ENCODE measurements at regions not wholly inside any gene's neighbourhood (a gene's known extent, or its start where the extent isn't known, plus 50 kb on each side); places are given as distances from the start of the nearest gene placed in this dataset.

GRCh38 chr11:45560155-45560912 lies 105.1 kb downstream of the CHST1 start:
- H3K27me3 ChIP-seq (ENCODE audit: insufficient read depth, low read length, poor library complexity, severe bottlenecking) = no peaks in the 10 kb centered on the region
- H4K20me1 ChIP-seq (ENCODE audit: insufficient read depth, low read length, poor library complexity, severe bottlenecking) = no peaks in the 10 kb centered on the region
- no peaks in the 10 kb centered on the region for H3K9me2 ChIP-seq (replicated peaks; ENCODE audit: low read depth, low read length)
- no peaks in the 10 kb centered on the region for H3F3A ChIP-seq (ENCODE audit: low read depth)
- H2AFZ ChIP-seq (ENCODE audit: low read length) = no peak overlapping the region
- H3K9ac ChIP-seq (ENCODE audit: low read depth, low read length, poor library complexity, severe bottlenecking) = no peak overlapping the region
- H3K4me1 ChIP-seq (ENCODE audit: insufficient read depth, low read length, poor library complexity, severe bottlenecking) = no peaks in the 10 kb centered on the region
- no peaks in the 10 kb centered on the region for H3K79me2 ChIP-seq (ENCODE audit: insufficient read depth, low read length)
- TF ChIP-seq, protein P1, sequence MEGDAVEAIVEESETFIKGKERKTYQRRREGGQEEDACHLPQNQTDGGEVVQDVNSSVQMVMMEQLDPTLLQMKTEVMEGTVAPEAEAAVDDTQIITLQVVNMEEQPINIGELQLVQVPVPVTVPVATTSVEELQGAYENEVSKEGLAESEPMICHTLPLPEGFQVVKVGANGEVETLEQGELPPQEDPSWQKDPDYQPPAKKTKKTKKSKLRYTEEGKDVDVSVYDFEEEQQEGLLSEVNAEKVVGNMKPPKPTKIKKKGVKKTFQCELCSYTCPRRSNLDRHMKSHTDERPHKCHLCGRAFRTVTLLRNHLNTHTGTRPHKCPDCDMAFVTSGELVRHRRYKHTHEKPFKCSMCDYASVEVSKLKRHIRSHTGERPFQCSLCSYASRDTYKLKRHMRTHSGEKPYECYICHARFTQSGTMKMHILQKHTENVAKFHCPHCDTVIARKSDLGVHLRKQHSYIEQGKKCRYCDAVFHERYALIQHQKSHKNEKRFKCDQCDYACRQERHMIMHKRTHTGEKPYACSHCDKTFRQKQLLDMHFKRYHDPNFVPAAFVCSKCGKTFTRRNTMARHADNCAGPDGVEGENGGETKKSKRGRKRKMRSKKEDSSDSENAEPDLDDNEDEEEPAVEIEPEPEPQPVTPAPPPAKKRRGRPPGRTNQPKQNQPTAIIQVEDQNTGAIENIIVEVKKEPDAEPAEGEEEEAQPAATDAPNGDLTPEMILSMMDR (conservative IDR thresholded peaks at IDR 0.05; ENCODE audit: low read length) = no peak
- no peak for TF ChIP-seq EZH2phosphoT487 (IDR thresholded peaks at IDR 0.05; ENCODE audit: borderline replicate concordance)
- no peak overlapping the region for H3K4me2 ChIP-seq (ENCODE audit: low read depth, low read length, poor library complexity, severe bottlenecking)
- no peak overlapping the region for H3K4me3 ChIP-seq (ENCODE audit: low read length, poor library complexity, severe bottlenecking)
- H3K36me3 ChIP-seq (ENCODE audit: insufficient read depth, low read length) = no peaks in the 10 kb centered on the region
- H3K9me3 ChIP-seq (ENCODE audit: insufficient read depth, low read depth, low read length) = no peaks in the 10 kb centered on the region

DNA sequence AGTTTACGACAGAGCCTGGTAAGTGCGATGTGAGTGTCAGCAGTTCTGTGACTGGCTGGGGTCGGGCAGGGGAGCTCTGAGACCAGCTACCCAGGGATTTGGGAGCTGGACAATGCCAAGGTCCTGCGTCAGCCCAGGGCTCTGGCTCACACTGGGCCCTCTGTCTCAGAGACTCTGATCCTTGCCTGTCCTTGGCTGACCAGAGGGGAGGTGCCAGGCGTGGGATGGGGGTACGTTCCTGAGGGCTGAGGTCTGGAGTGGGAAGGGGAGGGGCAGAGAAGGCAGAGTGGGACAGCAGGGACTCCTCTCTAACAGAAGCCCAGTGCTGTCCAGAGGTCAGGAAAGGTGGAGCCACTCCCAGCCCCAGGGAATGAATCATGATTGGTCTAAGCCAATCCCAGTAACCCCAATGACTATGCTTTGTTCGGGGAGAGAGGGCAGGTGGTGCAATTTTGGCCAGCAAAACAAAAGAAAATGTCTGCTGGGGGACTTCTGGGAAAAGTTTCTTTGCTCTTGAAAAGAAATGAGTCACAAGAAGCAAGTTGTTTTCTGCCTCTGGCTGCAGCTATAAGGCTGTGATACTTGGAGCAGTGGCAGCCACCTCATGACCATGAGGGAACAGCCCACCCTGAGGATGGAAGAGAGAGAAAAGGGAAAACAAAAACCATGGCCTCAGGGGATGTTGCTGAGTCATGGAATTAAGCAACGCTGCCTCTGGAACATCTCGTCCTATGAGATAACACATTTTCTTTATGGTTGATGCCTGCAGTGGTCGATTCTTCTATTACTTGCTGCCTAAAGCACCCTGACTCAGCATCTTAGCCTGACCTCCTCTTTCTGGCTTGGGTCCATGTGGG lies 108.3 kb downstream of the CHST1 start:
- Histone ChIP-seq H3K4me3 (ENCODE audit: low read length, poor library complexity, severe bottlenecking) (no peak overlapping the region), H3K36me3 (ENCODE audit: insufficient read depth, low read length) (no peaks in the 10 kb centered on the region), H3K9me3 (ENCODE audit: insufficient read depth, low read depth, low read length) (no peaks in the 10 kb centered on the region), H3K4me1 (ENCODE audit: insufficient read depth, low read length, poor library complexity, severe bottlenecking) (no peaks in the 10 kb centered on the region), H3K9me2 (replicated peaks; ENCODE audit: low read depth, low read length) (no peaks in the 10 kb centered on the region), H3F3A (ENCODE audit: low read depth) (no peaks in the 10 kb centered on the region), H4K20me1 (ENCODE audit: insufficient read depth, low read length, poor library complexity, severe bottlenecking) (no peaks in the 10 kb centered on the region), H3K9ac (ENCODE audit: low read depth, low read length, poor library complexity, severe bottlenecking) (no peak overlapping the region), H3K4me2 (ENCODE audit: low read depth, low read length, poor library complexity, severe bottlenecking) (no peak overlapping the region), H3K27me3 (ENCODE audit: insufficient read depth, low read length, poor library complexity, severe bottlenecking) (no peaks in the 10 kb centered on the region), H3K79me2 (ENCODE audit: insufficient read depth, low read length) (no peaks in the 10 kb centered on the region), H2AFZ (ENCODE audit: low read length) (no peak overlapping the region)
- no peak for TF ChIP-seq EZH2phosphoT487 (IDR thresholded peaks at IDR 0.05; ENCODE audit: borderline replicate concordance)
- TF ChIP-seq, protein P1 (conservative IDR thresholded peaks at IDR 0.05; ENCODE audit: low read length) = no peak

DNA sequence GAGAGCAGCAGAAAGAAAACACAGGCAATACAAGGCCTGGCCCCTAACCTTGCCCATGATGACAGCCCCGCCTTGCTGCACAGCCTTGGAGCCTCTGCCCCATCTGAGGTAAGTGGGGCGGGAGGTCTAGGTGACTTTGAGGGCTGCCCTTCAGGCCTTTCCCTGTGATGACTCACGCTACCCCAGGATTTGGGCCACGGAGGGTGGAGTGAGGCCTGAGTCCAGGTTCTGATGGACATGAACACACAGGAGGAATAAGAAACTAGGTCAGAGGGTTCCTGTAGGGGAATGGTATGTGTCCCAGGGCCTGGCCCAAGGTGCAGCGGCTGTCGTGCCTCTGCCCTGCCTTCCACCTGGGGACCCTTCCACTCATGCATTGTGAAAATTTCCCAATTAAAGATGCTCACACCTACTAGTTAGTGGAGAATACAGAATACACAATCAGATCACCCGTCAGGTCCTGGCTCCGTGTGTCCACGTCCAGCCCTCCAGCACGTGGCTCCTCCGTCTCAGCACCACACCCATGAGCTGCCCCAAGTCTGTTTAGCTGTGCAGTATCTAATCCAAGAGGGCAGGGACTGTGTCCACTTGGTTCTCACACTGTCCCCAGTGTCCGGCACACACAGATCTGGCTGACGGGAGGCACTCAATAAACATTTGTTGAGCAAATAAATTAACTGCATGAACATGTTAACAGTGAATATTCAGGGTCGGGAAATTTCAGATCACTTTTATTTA lies 111.0 kb downstream of the CHST1 start:
- Histone ChIP-seq H3K4me3 (ENCODE audit: low read length, poor library complexity, severe bottlenecking) (no peak overlapping the region), H3K27me3 (ENCODE audit: insufficient read depth, low read length, poor library complexity, severe bottlenecking) (no peaks in the 10 kb centered on the region), H3F3A (ENCODE audit: low read depth) (no peaks in the 10 kb centered on the region), H3K9ac (ENCODE audit: low read depth, low read length, poor library complexity, severe bottlenecking) (no peak overlapping the region), H3K4me2 (ENCODE audit: low read depth, low read length, poor library complexity, severe bottlenecking) (no peak overlapping the region), H3K4me1 (ENCODE audit: insufficient read depth, low read length, poor library complexity, severe bottlenecking) (no peaks in the 10 kb centered on the region), H4K20me1 (ENCODE audit: insufficient read depth, low read length, poor library complexity, severe bottlenecking) (no peaks in the 10 kb centered on the region), H3K36me3 (ENCODE audit: insufficient read depth, low read length) (no peaks in the 10 kb centered on the region), H3K79me2 (ENCODE audit: insufficient read depth, low read length) (no peaks in the 10 kb centered on the region), H2AFZ (ENCODE audit: low read length) (no peak overlapping the region), H3K9me2 (replicated peaks; ENCODE audit: low read depth, low read length) (no peaks in the 10 kb centered on the region), H3K9me3 (ENCODE audit: insufficient read depth, low read depth, low read length) (no peaks in the 10 kb centered on the region)
- no peak for TF ChIP-seq EZH2phosphoT487 (IDR thresholded peaks at IDR 0.05; ENCODE audit: borderline replicate concordance)

Measured in Loucy (cell line).